CD4-positive, alpha-beta T cell (primary cell): ENCODE measurements at regions not wholly inside any gene's neighbourhood (a gene's known extent, or its start where the extent isn't known, plus 50 kb on each side); places are given as distances from the start of the nearest gene placed in this dataset.

Experiments
- ATAC-seq: fragments of 200-7000 bp; cut with Tn5 transposase; one replicate; pipeline ENCODE4 v1.10.0; 2022; ENCODE audit warnings: mild to moderate bottlenecking; ENCODE audit not compliant: poor library complexity
- CTCF ChIA-PET: fragments of 350-600 bp; sonication (Branson Sonifier 250); formaldehyde crosslinking; loops from one replicate; lab custom pipeline; 2021; ENCODE audit warnings: antibody characterized with exemption, inconsistent platforms; lab: Charles Lee
- POLR2A ChIA-PET: fragments of 350-600 bp; sonication (Branson Sonifier 250); formaldehyde crosslinking; loops from one replicate; lab custom pipeline; 2021; ENCODE audit warnings: antibody characterized with exemption, inconsistent platforms; lab: Charles Lee
- DNase-seq, 14 experiments: peaks; one replicate each; pipeline ENCODE4 v3.0.0-alpha.2; 2013 to 2020; ENCODE audit warnings: mixed read lengths in 2 of 14
- H3K27ac ChIP-seq, 2 donors: one replicate each; pipeline versions ENCODE4 v1.5.1 to v1.7.0; 2013; ENCODE audit warnings: low read length in 2 of 2, low read depth in 1 of 2, mild to moderate bottlenecking in 1 of 2
- H3K27me3 ChIP-seq, 2 experiments: 1 replicate in 1 of 2; 2 replicates in 1 of 2; pipeline versions ENCODE4 v1.6.1 to v1.7.0; 2013; ENCODE audit warnings: low read length in 2 of 2, control low read depth in 1 of 2, mild to moderate bottlenecking in 1 of 2, moderate library complexity in 1 of 2; ENCODE audit not compliant: insufficient read depth in 2 of 2, control insufficient read depth in 1 of 2
- H3K36me3 ChIP-seq: one replicate; pipeline ENCODE4 v1.6.1; 2013; ENCODE audit warnings: low read length, control low read depth; ENCODE audit not compliant: insufficient read depth
- H3K4me1 ChIP-seq: one replicate; pipeline ENCODE4 v1.6.1; 2013; ENCODE audit warnings: low read length, control low read depth; ENCODE audit not compliant: insufficient read depth
- H3K4me3 ChIP-seq: one replicate; pipeline ENCODE4 v1.5.1; 2013; ENCODE audit warnings: mild to moderate bottlenecking, low read length, moderate library complexity
- H3K9me3 ChIP-seq, 2 experiments: 1 replicate in 1 of 2; 2 replicates in 1 of 2; pipeline versions ENCODE4 v1.6.1 to v1.7.0; 2013; ENCODE audit warnings: low read length in 2 of 2, mild to moderate bottlenecking in 2 of 2, control low read depth in 1 of 2, moderate library complexity in 1 of 2; ENCODE audit not compliant: control insufficient read depth in 1 of 2, insufficient read depth in 1 of 2
- H3K27ac Mint-ChIP-seq: one replicate; pipeline ENCODE4 v1.8.0; 2020; ENCODE audit warnings: mixed read lengths
- H3K27me3 Mint-ChIP-seq: one replicate; pipeline ENCODE4 v1.8.0; 2021; ENCODE audit warnings: mixed read lengths
- H3K36me3 Mint-ChIP-seq: one replicate; pipeline ENCODE4 v1.8.0; 2021; ENCODE audit warnings: low read depth, mixed read lengths
- H3K4me1 Mint-ChIP-seq: one replicate; pipeline ENCODE4 v1.8.0; 2021; ENCODE audit warnings: low read depth, mixed read lengths
- H3K4me3 Mint-ChIP-seq: one replicate; pipeline ENCODE4 v1.8.0; 2020; ENCODE audit warnings: mild to moderate bottlenecking, mixed read lengths
- H3K9me3 Mint-ChIP-seq: one replicate; pipeline ENCODE4 v1.8.0; 2020; ENCODE audit warnings: mixed read lengths
- CTCF ChIP-seq: fragments of 200-600 bp; IDR thresholded peaks from one replicate; pipeline ENCODE4 v1.8.0; 2022; ENCODE audit warnings: antibody characterized with exemption, mild to moderate bottlenecking
- intact Hi-C, 2 experiments: fragments of 100-400 bp; cut with DNase I in 1 of 2; cut with micrococcal nuclease in 1 of 2; formaldehyde crosslinking; loops; one replicate each; pipeline versions ENCODE4 v1.15.1 to v1.9.0; 2023 to 2025; cut with DNase I, micrococcal nuclease

GRCh38 chr9:119768266-119768665 lies 399.0 kb upstream of the BRINP1 start:
- H3K4me3 ChIP-seq, result no peak overlapping the region
- H3K27me3 ChIP-seq, result no peaks in the 10 kb centered on the region
- Mint-ChIP-seq H3K9me3 (peaks cover 2% of the 10 kb centered on the region), H3K4me3 (no peak overlapping the region), H3K27me3 (no peaks in the 10 kb centered on the region), H3K27ac (no peak overlapping the region), H3K4me1 (no peaks in the 10 kb centered on the region), H3K36me3 (no peaks in the 10 kb centered on the region)
- no peak overlapping the region for H3K27ac ChIP-seq
- TF ChIP-seq CTCF, result no peak
- intact Hi-C loops, result no loop called here
- no peaks in the 10 kb centered on the region for H3K4me1 ChIP-seq
- DNase-seq (no peak), ATAC-seq (no peak)
- no peaks in the 10 kb centered on the region for H3K36me3 ChIP-seq
- POLR2A ChIA-PET, result no interaction called here
- CTCF ChIA-PET, result no interaction called here
- H3K9me3 ChIP-seq, result no peaks in the 10 kb centered on the region

GRCh38 chr9:119765632-119766175 lies 396.5 kb upstream of the BRINP1 start:
- ChIA-PET POLR2A (no interaction called here), CTCF (no interaction called here)
- Histone ChIP-seq H3K9me3 (no peaks in the 10 kb centered on the region), H3K4me1 (no peaks in the 10 kb centered on the region), H3K36me3 (no peaks in the 10 kb centered on the region), H3K4me3 (no peak overlapping the region), H3K27me3 (no peaks in the 10 kb centered on the region), H3K27ac (no peak overlapping the region)
- no peaks in the 10 kb centered on the region for H3K36me3 Mint-ChIP-seq
- DNase-seq (no peak), ATAC-seq (no peak)
- TF ChIP-seq CTCF, result no peak
- peaks cover 5% of the 10 kb centered on the region for H3K9me3 Mint-ChIP-seq
- H3K4me1 Mint-ChIP-seq, result no peaks in the 10 kb centered on the region
- intact Hi-C loops, result no loop called here
- H3K27me3 Mint-ChIP-seq, result no peaks in the 10 kb centered on the region
- no peak overlapping the region for H3K4me3 Mint-ChIP-seq
- no peak overlapping the region for H3K27ac Mint-ChIP-seq

GRCh38 chr9:119763260-119763659 lies 394.0 kb upstream of the BRINP1 start:
- no peak overlapping the region for H3K27ac ChIP-seq
- TF ChIP-seq CTCF, result no peak
- H3K9me3 ChIP-seq, result no peaks in the 10 kb centered on the region
- Mint-ChIP-seq H3K4me3 (no peak overlapping the region), H3K4me1 (no peaks in the 10 kb centered on the region), H3K36me3 (no peaks in the 10 kb centered on the region), H3K9me3 (peaks cover 5% of the 10 kb centered on the region), H3K27ac (no peak overlapping the region), H3K27me3 (peaks cover 9% of the 10 kb centered on the region)
- ChIA-PET POLR2A (no interaction called here), CTCF (no interaction called here)
- H3K36me3 ChIP-seq, result no peaks in the 10 kb centered on the region
- no peak for ATAC-seq
- DNase-seq, result no peak
- no peak overlapping the region for H3K4me3 ChIP-seq
- intact Hi-C loops, result no loop called here
- no peaks in the 10 kb centered on the region for H3K4me1 ChIP-seq
- H3K27me3 ChIP-seq, result no peaks in the 10 kb centered on the region
